ENCODE measurements at regions not wholly inside any gene's neighbourhood (a gene's known extent, or its start where the extent isn't known, plus 50 kb on each side); places are given as distances from the start of the nearest gene placed in this dataset.

DNA sequence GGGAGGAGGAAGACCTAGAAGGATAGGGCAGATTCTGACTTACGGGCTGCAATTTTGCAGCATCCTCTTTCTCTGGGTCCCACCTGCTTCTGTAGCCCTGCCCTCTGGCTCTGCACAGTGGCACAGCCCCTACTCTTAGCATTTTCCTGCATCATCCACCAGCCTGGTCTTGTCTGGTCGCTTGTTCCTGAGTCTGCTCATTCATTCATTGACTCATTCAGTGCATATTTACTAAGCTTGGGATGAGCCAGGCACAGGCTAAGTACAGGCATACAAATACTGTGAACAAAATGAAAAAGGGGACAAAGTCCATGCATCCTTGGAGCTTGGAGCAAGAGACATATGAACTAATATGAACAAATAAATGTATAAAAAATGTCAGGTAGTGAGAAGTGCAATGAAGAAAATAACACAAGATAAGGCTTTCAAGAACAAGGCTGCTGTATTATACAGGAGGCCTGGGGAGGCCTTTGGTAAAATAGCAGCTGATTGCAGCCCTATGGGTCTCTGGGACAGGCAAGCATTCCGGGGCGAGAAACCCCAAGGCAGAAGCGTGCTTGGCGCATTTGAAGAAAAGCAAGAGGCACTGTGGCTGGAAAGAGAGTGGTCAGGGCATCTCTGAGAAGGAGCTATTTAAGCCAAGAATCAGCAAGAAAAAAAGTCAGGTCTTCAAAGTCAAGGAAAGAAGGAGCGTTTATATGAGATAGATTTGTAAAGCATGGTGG is 108.0 kb upstream of the ALX4 start:
- ATAC-seq = no peak
- intact Hi-C loops (cut with micrococcal nuclease; ENCODE audit: unreplicated experiment) = no loop called here
- CTCF ChIA-PET = interaction anchor here (0.6 kb wide), 1 partner anchor 342 kb away, joined by 3 read pairs; no protein-coding TSS in a partner anchor

More for the DNA sequence above, 108.0 kb upstream of the ALX4 start:
- Histone ChIP-seq H4K20me1 (ENCODE audit: control insufficient read depth, insufficient read depth) (no peaks in the 10 kb centered on the region), H3K27me3 (replicated peaks in 1 of 2; ENCODE audit: control insufficient read depth in 2 of 2, insufficient read depth in 2 of 2, low read length in 1 of 2) (no peaks in the 10 kb centered on the region; a peak in 1 of 4 replicates), H3K9me3 (replicated peaks; ENCODE audit: control insufficient read depth, insufficient read depth, low read length) (no peaks in the 10 kb centered on the region), H2AFZ (ENCODE audit: control insufficient read depth, low read depth, low read length) (no peak overlapping the region), H3K4me2 (ENCODE audit: control insufficient read depth, insufficient read depth) (no peak overlapping the region), H3K79me2 (ENCODE audit: control insufficient read depth, insufficient read depth, low read length) (no peaks in the 10 kb centered on the region), H3K4me1 (ENCODE audit: control insufficient read depth, insufficient read depth, low read length) (no peaks in the 10 kb centered on the region), H3K27ac (ENCODE audit: control insufficient read depth, insufficient read depth) (no peak overlapping the region), H3K9ac (ENCODE audit: control insufficient read depth, insufficient read depth, low read length) (no peak overlapping the region), H3K4me3 (no peak overlapping the region), H3K36me3 (ENCODE audit: control insufficient read depth in 2 of 2, insufficient read depth in 2 of 2, low read length in 1 of 2) (no peaks in the 10 kb centered on the region)
- 49% methylated on average over 7 of the region's 7 CpGs for WGBS (ENCODE audit: insufficient coverage, insufficient replicate concordance, low lambda C conversion rate, missing lambda C conversion rate)
- TF ChIP-seq, protein P1, sequence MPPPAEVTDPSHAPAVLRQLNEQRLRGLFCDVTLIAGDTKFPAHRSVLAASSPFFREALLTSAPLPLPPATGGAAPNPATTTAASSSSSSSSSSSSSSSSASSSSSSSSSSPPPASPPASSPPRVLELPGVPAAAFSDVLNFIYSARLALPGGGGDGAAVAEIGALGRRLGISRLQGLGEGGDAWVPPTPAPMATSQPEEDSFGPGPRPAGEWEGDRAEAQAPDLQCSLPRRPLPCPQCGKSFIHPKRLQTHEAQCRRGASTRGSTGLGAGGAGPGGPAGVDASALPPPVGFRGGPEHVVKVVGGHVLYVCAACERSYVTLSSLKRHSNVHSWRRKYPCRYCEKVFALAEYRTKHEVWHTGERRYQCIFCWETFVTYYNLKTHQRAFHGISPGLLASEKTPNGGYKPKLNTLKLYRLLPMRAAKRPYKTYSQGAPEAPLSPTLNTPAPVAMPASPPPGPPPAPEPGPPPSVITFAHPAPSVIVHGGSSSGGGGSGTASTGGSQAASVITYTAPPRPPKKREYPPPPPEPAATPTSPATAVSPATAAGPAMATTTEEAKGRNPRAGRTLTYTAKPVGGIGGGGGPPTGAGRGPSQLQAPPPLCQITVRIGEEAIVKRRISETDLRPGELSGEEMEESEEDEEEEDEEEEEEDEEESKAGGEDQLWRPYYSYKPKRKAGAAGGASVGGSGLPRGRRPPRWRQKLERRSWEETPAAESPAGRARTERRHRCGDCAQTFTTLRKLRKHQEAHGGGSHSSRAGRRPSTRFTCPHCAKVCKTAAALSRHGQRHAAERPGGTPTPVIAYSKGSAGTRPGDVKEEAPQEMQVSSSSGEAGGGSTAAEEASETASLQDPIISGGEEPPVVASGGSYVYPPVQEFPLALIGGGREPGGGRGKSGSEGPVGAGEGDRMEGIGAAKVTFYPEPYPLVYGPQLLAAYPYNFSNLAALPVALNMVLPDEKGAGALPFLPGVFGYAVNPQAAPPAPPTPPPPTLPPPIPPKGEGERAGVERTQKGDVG (CRISPR knock-in tag; IDR thresholded peaks at IDR 0.05) = no peak
- no peak for TF ChIP-seq KAT2A (conservative IDR thresholded peaks at IDR 0.05; ENCODE audit: control insufficient read depth, low read depth, low read length)
- no peak for TF ChIP-seq POLR2AphosphoS5 (IDR thresholded peaks at IDR 0.05; ENCODE audit: low read length)
- TF ChIP-seq, protein P2, sequence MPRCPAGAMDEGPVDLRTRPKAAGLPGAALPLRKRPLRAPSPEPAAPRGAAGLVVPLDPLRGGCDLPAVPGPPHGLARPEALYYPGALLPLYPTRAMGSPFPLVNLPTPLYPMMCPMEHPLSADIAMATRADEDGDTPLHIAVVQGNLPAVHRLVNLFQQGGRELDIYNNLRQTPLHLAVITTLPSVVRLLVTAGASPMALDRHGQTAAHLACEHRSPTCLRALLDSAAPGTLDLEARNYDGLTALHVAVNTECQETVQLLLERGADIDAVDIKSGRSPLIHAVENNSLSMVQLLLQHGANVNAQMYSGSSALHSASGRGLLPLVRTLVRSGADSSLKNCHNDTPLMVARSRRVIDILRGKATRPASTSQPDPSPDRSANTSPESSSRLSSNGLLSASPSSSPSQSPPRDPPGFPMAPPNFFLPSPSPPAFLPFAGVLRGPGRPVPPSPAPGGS (IDR thresholded peaks at IDR 0.05; ENCODE audit: borderline replicate concordance, insufficient read depth, low read depth, low read length, poor library complexity, severe bottlenecking) = no peak
- TF ChIP-seq RCOR1 (conservative IDR thresholded peaks at IDR 0.05; ENCODE audit: low read depth, low read length) = no peak
- TF ChIP-seq, protein P3, sequence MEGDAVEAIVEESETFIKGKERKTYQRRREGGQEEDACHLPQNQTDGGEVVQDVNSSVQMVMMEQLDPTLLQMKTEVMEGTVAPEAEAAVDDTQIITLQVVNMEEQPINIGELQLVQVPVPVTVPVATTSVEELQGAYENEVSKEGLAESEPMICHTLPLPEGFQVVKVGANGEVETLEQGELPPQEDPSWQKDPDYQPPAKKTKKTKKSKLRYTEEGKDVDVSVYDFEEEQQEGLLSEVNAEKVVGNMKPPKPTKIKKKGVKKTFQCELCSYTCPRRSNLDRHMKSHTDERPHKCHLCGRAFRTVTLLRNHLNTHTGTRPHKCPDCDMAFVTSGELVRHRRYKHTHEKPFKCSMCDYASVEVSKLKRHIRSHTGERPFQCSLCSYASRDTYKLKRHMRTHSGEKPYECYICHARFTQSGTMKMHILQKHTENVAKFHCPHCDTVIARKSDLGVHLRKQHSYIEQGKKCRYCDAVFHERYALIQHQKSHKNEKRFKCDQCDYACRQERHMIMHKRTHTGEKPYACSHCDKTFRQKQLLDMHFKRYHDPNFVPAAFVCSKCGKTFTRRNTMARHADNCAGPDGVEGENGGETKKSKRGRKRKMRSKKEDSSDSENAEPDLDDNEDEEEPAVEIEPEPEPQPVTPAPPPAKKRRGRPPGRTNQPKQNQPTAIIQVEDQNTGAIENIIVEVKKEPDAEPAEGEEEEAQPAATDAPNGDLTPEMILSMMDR (IDR thresholded peaks at IDR 0.05 in 2 of 3, conservative IDR thresholded peaks at IDR 0.05 in 1 of 3; ENCODE audit: control insufficient read depth in 2 of 3, extremely low read depth in 1 of 3, insufficient read depth in 1 of 3, low read depth in 3 of 3, low read length in 3 of 3) = no peak
- TF ChIP-seq RAD21 (IDR thresholded peaks at IDR 0.05; ENCODE audit: insufficient read depth, low read depth, low read length) = no peak
- no peak for TF ChIP-seq NFIC (IDR thresholded peaks at IDR 0.05; ENCODE audit: low read depth, low read length)
- TF ChIP-seq CBX3 (IDR thresholded peaks at IDR 0.05; ENCODE audit: borderline replicate concordance, low read depth) = no peak
- TF ChIP-seq CEBPB (IDR thresholded peaks at IDR 0.05; ENCODE audit: borderline replicate concordance in 1 of 2, low read depth in 2 of 2, low read length in 2 of 2) = no peak
- no peak for TF ChIP-seq WRNIP1 (IDR thresholded peaks at IDR 0.05; ENCODE audit: borderline replicate concordance, low read depth, low read length)
- no peak for TF ChIP-seq RBBP5 (conservative IDR thresholded peaks at IDR 0.05)
- no peak for TF ChIP-seq SMC3 (IDR thresholded peaks at IDR 0.05; ENCODE audit: borderline replicate concordance, low read length)
- TF ChIP-seq BMI1 (IDR thresholded peaks at IDR 0.05; ENCODE audit: borderline replicate concordance) = no peak
- no peak for TF ChIP-seq MTA3 (IDR thresholded peaks at IDR 0.05; ENCODE audit: borderline replicate concordance, low read length)
- ChIA-PET RAD21 (ENCODE audit: unreplicated experiment) (no interaction called here), POLR2A (no interaction called here), SMC1A (ENCODE audit: uncharacterized antibody, unreplicated experiment) (no interaction called here)
- FAIRE-seq (no peak), DNase-seq (ENCODE audit: low read depth, low spot score) (no peak)
- BruUV-seq (replicated peaks) = no TSS peak
- in situ Hi-C loops (cut with MboI) = no loop called here

Data from GM12878 (cell line).